ENCODE measurements at regions not wholly inside any gene's neighbourhood (a gene's known extent, or its start where the extent isn't known, plus 50 kb on each side); places are given as distances from the start of the nearest gene placed in this dataset.

GRCh38 chr2:160931531-160931930, 228.7 kb upstream of the TANK start:
- TF ChIP-seq CTCF (conservative IDR thresholded peaks at IDR 0.05; ENCODE audit: low read length) (no peak), EZH2phosphoT487 (IDR thresholded peaks at IDR 0.05; ENCODE audit: borderline replicate concordance) (no peak)

Data from Loucy (cell line).